COLO829 (cell line): ENCODE measurements at regions not wholly inside any gene's neighbourhood (a gene's known extent, or its start where the extent isn't known, plus 50 kb on each side); places are given as distances from the start of the nearest gene placed in this dataset.
"Not testable (repeated sequence)": the region's sequence is repeated elsewhere in the genome, so short reads cannot be mapped to it uniquely, and the experiment has no call there.

Experiments used
- DNase-seq: peaks from one replicate; pipeline ENCODE4 v3.0.0; 2012; ENCODE audit warnings: low spot score

GRCh38 chr2:129203331-129203730 lies 776.1 kb upstream of the RAB6C start:
- DNase-seq: no peak

GRCh38 chr2:129204581-129204980 lies 774.9 kb upstream of the RAB6C start:
- not testable (repeated sequence) for DNase-seq

GRCh38 chr2:129205176-129205575 lies 774.3 kb upstream of the RAB6C start:
- DNase-seq: no peak

GRCh38 chr2:129205766-129206165 lies 773.7 kb upstream of the RAB6C start:
- DNase-seq: no peak

GRCh38 chr2:129212299-129212958 lies 767.0 kb upstream of the RAB6C start:
- DNase-seq: no peak

GRCh38 chr2:129224022-129224421 lies 755.4 kb upstream of the RAB6C start:
- no peak for DNase-seq

- DNase-seq: no peak
Observed at GRCh38 chr2:129224486-129224885, 755.0 kb upstream of the RAB6C start.

- DNase-seq: no peak
Observed at GRCh38 chr2:129229196-129229595, 750.3 kb upstream of the RAB6C start.

GRCh38 chr2:129229830-129230441 lies 749.5 kb upstream of the RAB6C start:
- DNase-seq: no peak

- no peak for DNase-seq
Observed at GRCh38 chr2:129231924-129232323, 747.5 kb upstream of the RAB6C start.

- no peak for DNase-seq
Observed at GRCh38 chr2:129233166-129233565, 746.3 kb upstream of the RAB6C start.

GRCh38 chr2:129233751-129234406 lies 745.6 kb upstream of the RAB6C start:
- no peak for DNase-seq

GRCh38 chr2:129236601-129237000 lies 742.9 kb upstream of the RAB6C start:
- DNase-seq: no peak

GRCh38 chr2:129237966-129238725 lies 741.3 kb upstream of the RAB6C start:
- DNase-seq: no peak

GRCh38 chr2:129239141-129239540 lies 740.3 kb upstream of the RAB6C start:
- DNase-seq: no peak

- DNase-seq: no peak
Observed at GRCh38 chr2:129240061-129240460, 739.4 kb upstream of the RAB6C start.

GRCh38 chr2:129242269-129242668 lies 737.2 kb upstream of the RAB6C start:
- DNase-seq: no peak

- no peak for DNase-seq
Observed at GRCh38 chr2:129247751-129248150, 731.7 kb upstream of the RAB6C start.

GRCh38 chr2:129248198-129248597 lies 731.3 kb upstream of the RAB6C start:
- DNase-seq: no peak

- DNase-seq: no peak
Observed at GRCh38 chr2:129252781-129253460, 726.5 kb upstream of the RAB6C start.

- no peak for DNase-seq
Observed at GRCh38 chr2:129253461-129253812, 726.0 kb upstream of the RAB6C start.

GRCh38 chr2:129254718-129255117 lies 724.7 kb upstream of the RAB6C start:
- DNase-seq: no peak
